A549 (cell line): ENCODE measurements at regions not wholly inside any gene's neighbourhood (a gene's known extent, or its start where the extent isn't known, plus 50 kb on each side); places are given as distances from the start of the nearest gene placed in this dataset.

ENCODE experiments used
- CEBPB ChIP-seq, 2 experiments: fragments of >200 bp in 1 of 2; sonication (Bioruptor Twin) in 1 of 2; formaldehyde crosslinking in 1 of 2; IDR thresholded peaks; 2 replicates each; pipeline ENCODE4 v1.6.1; 2012 to 2016
- CTCF ChIP-seq: fragments of >200 bp; sonication (Bioruptor Twin); formaldehyde crosslinking; IDR thresholded peaks from 3 replicates; pipeline ENCODE4 v1.5.1; 2016
- EP300 ChIP-seq, 2 experiments: fragments of >200 bp; sonication (Bioruptor Twin); formaldehyde crosslinking; IDR thresholded peaks; 2 replicates in 1 of 2; 3 replicates in 1 of 2; pipeline ENCODE4 v1.6.1; 2016 to 2017
- HEYL ChIP-seq: fragments of 250-450 bp; sonication (Bioruptor Pico); IDR thresholded peaks from 2 replicates; pipeline ENCODE4 v1.8.0; 2021; ENCODE audit warnings: mild to moderate bottlenecking, moderate library complexity
- POLR2A ChIP-seq: IDR thresholded peaks from 2 replicates; pipeline ENCODE4 v1.6.1; 2012; ENCODE audit warnings: mild to moderate bottlenecking, low read length
- RAD21 ChIP-seq, 2 experiments: fragments of >200 bp in 1 of 2; sonication (Bioruptor Twin) in 1 of 2; formaldehyde crosslinking in 1 of 2; IDR thresholded peaks in 1 of 2; conservative IDR thresholded peaks in 1 of 2; 2 replicates in 1 of 2; 3 replicates in 1 of 2; pipeline ENCODE4 v1.6.1; 2012 to 2018; ENCODE audit warnings: inconsistent platforms in 1 of 2

DNA sequence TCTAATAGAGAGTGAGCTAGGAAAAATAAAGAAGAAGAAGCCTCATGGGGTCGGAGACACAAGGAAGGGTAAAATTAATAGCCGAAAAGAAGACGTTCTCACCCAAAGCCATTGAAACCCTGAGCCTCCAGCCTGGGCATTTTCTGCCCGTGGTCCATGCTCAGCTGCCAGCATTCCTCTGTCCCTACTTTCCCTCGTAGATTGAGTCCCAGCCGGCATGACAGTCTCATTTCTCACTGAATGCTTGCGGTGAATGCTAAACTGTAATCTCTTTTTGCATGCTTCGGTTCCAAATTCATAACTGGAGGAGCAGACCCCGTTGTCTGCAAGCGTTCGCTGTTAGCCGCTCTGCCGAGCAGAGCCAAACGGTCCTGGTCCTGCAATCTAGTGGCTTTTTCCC lies 54.0 kb upstream of the COX10 start:
- TF ChIP-seq RAD21 (conservative IDR thresholded peaks at IDR 0.05 in 1 of 2, IDR thresholded peaks at IDR 0.05 in 1 of 2) (no peak), HEYL (CRISPR knock-in tag) (no peak), CEBPB (IDR thresholded peaks at IDR 0.05) (no peak), CTCF (no peak), POLR2A (no peak), EP300 (IDR thresholded peaks at IDR 0.05) (no peak)
